ENCODE measurements at regions not wholly inside any gene's neighbourhood (a gene's known extent, or its start where the extent isn't known, plus 50 kb on each side); places are given as distances from the start of the nearest gene placed in this dataset.

- Histone ChIP-seq H3K79me1 (ENCODE audit: low read length) (no peaks in the 10 kb centered on the region), H3K14ac (ENCODE audit: low read length) (no peak overlapping the region), H3K23ac (ENCODE audit: low read length) (no peak overlapping the region), H2BK12ac (ENCODE audit: low read length) (no peak overlapping the region), H2AFZ (ENCODE audit: insufficient read depth, low read length, poor library complexity) (no peak overlapping the region), H2BK5ac (ENCODE audit: low read depth, low read length, poor library complexity) (no peak overlapping the region), H3K9ac (ENCODE audit: low read length) (no peak overlapping the region), H4K8ac (ENCODE audit: low read depth, low read length) (no peak overlapping the region), H2BK120ac (ENCODE audit: insufficient read depth, low read length, poor library complexity) (no peak overlapping the region), H3K36me3 (ENCODE audit: control insufficient read depth in 1 of 2, insufficient read depth in 2 of 2, low read length in 2 of 2) (no peaks in the 10 kb centered on the region), H2AK5ac (ENCODE audit: low read length) (no peak overlapping the region), H3K4me1 (ENCODE audit: control insufficient read depth in 1 of 2, insufficient read depth in 2 of 2, low read length in 2 of 2) (no peaks in the 10 kb centered on the region), H3K9me3 (ENCODE audit: insufficient read depth, low read depth, low read length) (no peaks in the 10 kb centered on the region), H4K12ac (ENCODE audit: low read depth, low read length) (no peak overlapping the region), H3K4ac (ENCODE audit: low read depth, low read length) (no peak overlapping the region), H3K4me3 (ENCODE audit: low read depth, low read length) (no peak overlapping the region), H3K27me3 (ENCODE audit: insufficient read depth, low read length) (no peaks in the 10 kb centered on the region), H3K27ac (ENCODE audit: low read depth, low read length) (no peak overlapping the region), H3K4me2 (ENCODE audit: low read length) (no peak overlapping the region), H3K79me2 (ENCODE audit: control insufficient read depth, insufficient read depth, low read length, poor library complexity) (no peaks in the 10 kb centered on the region), H3K18ac (ENCODE audit: low read length) (no peak overlapping the region), H4K91ac (ENCODE audit: low read depth, low read length) (no peak overlapping the region)
- no CpG with 5 or more reads among the region's 3 CpGs for WGBS (ENCODE audit: extremely low coverage, insufficient coverage, insufficient read length)
- DNase-seq, result no peak
Observed at GRCh38 chr4:157896726-157897125, 276.1 kb downstream of the GASK1B start.

GRCh38 chr4:157895205-157895604, 277.6 kb downstream of the GASK1B start:
- H3K4ac ChIP-seq (ENCODE audit: low read depth, low read length), result no peak overlapping the region
- no peak overlapping the region for H4K12ac ChIP-seq (ENCODE audit: low read depth, low read length)
- no peak overlapping the region for H4K91ac ChIP-seq (ENCODE audit: low read depth, low read length)
- H3K27me3 ChIP-seq (ENCODE audit: insufficient read depth, low read length), result no peaks in the 10 kb centered on the region
- no peak overlapping the region for H3K23ac ChIP-seq (ENCODE audit: low read length)
- H3K4me1 ChIP-seq (ENCODE audit: control insufficient read depth in 1 of 2, insufficient read depth in 2 of 2, low read length in 2 of 2), result no peaks in the 10 kb centered on the region
- H3K18ac ChIP-seq (ENCODE audit: low read length), result no peak overlapping the region
- H2BK120ac ChIP-seq (ENCODE audit: insufficient read depth, low read length, poor library complexity), result no peak overlapping the region
- no peak overlapping the region for H3K4me2 ChIP-seq (ENCODE audit: low read length)
- no peak overlapping the region for H4K8ac ChIP-seq (ENCODE audit: low read depth, low read length)
- H3K27ac ChIP-seq (ENCODE audit: low read depth, low read length), result no peak overlapping the region
- no peaks in the 10 kb centered on the region for H3K79me2 ChIP-seq (ENCODE audit: control insufficient read depth, insufficient read depth, low read length, poor library complexity)
- no peaks in the 10 kb centered on the region for H3K36me3 ChIP-seq (ENCODE audit: control insufficient read depth in 1 of 2, insufficient read depth in 2 of 2, low read length in 2 of 2)
- no peak overlapping the region for H2BK5ac ChIP-seq (ENCODE audit: low read depth, low read length, poor library complexity)
- H2AK5ac ChIP-seq (ENCODE audit: low read length), result no peak overlapping the region
- DNase-seq, result no peak
- no peak overlapping the region for H3K14ac ChIP-seq (ENCODE audit: low read length)
- no peaks in the 10 kb centered on the region for H3K79me1 ChIP-seq (ENCODE audit: low read length)
- H2AFZ ChIP-seq (ENCODE audit: insufficient read depth, low read length, poor library complexity), result no peak overlapping the region
- H3K4me3 ChIP-seq (ENCODE audit: low read depth, low read length), result no peak overlapping the region
- no peak overlapping the region for H3K9ac ChIP-seq (ENCODE audit: low read length)
- no peaks in the 10 kb centered on the region for H3K9me3 ChIP-seq (ENCODE audit: insufficient read depth, low read depth, low read length)
- WGBS (ENCODE audit: extremely low coverage, insufficient coverage, insufficient read length), result no CpG with 5 or more reads among the region's 4 CpGs
- no peak overlapping the region for H2BK12ac ChIP-seq (ENCODE audit: low read length)

- Histone ChIP-seq H2BK12ac (ENCODE audit: low read length) (no peak overlapping the region), H3K23ac (ENCODE audit: low read length) (no peak overlapping the region), H3K27ac (ENCODE audit: low read depth, low read length) (no peak overlapping the region), H3K36me3 (ENCODE audit: control insufficient read depth in 1 of 2, insufficient read depth in 2 of 2, low read length in 2 of 2) (no peaks in the 10 kb centered on the region), H3K27me3 (ENCODE audit: insufficient read depth, low read length) (no peaks in the 10 kb centered on the region), H3K79me1 (ENCODE audit: low read length) (no peaks in the 10 kb centered on the region), H4K91ac (ENCODE audit: low read depth, low read length) (no peak overlapping the region), H3K4ac (ENCODE audit: low read depth, low read length) (no peak overlapping the region), H3K14ac (ENCODE audit: low read length) (no peak overlapping the region), H4K12ac (ENCODE audit: low read depth, low read length) (no peak overlapping the region), H2BK120ac (ENCODE audit: insufficient read depth, low read length, poor library complexity) (no peak overlapping the region), H3K9me3 (ENCODE audit: insufficient read depth, low read depth, low read length) (no peaks in the 10 kb centered on the region), H4K8ac (ENCODE audit: low read depth, low read length) (no peak overlapping the region), H2AK5ac (ENCODE audit: low read length) (no peak overlapping the region), H3K4me1 (ENCODE audit: control insufficient read depth in 1 of 2, insufficient read depth in 2 of 2, low read length in 2 of 2) (no peaks in the 10 kb centered on the region), H3K4me3 (ENCODE audit: low read depth, low read length) (no peak overlapping the region), H3K9ac (ENCODE audit: low read length) (no peak overlapping the region), H3K18ac (ENCODE audit: low read length) (no peak overlapping the region), H2BK5ac (ENCODE audit: low read depth, low read length, poor library complexity) (no peak overlapping the region), H2AFZ (ENCODE audit: insufficient read depth, low read length, poor library complexity) (no peak overlapping the region), H3K79me2 (ENCODE audit: control insufficient read depth, insufficient read depth, low read length, poor library complexity) (no peaks in the 10 kb centered on the region), H3K4me2 (ENCODE audit: low read length) (no peak overlapping the region)
- no peak for DNase-seq
- no CpG with 5 or more reads among the region's 2 CpGs for WGBS (ENCODE audit: extremely low coverage, insufficient coverage, insufficient read length)
Observed at GRCh38 chr4:157889788-157890187, 283.0 kb downstream of the GASK1B start.

GRCh38 chr4:157888281-157888680, 284.5 kb downstream of the GASK1B start:
- DNase-seq, result no peak
- H3K27ac ChIP-seq (ENCODE audit: low read depth, low read length), result no peak overlapping the region

More at GRCh38 chr4:157888281-157888680, 284.5 kb downstream of the GASK1B start:
- Histone ChIP-seq H2AK5ac (ENCODE audit: low read length) (no peak overlapping the region), H2BK120ac (ENCODE audit: insufficient read depth, low read length, poor library complexity) (no peak overlapping the region), H4K91ac (ENCODE audit: low read depth, low read length) (no peak overlapping the region), H3K36me3 (ENCODE audit: control insufficient read depth in 1 of 2, insufficient read depth in 2 of 2, low read length in 2 of 2) (no peaks in the 10 kb centered on the region), H3K14ac (ENCODE audit: low read length) (no peak overlapping the region), H3K18ac (ENCODE audit: low read length) (no peak overlapping the region), H2BK12ac (ENCODE audit: low read length) (no peak overlapping the region), H2BK5ac (ENCODE audit: low read depth, low read length, poor library complexity) (no peak overlapping the region), H3K79me1 (ENCODE audit: low read length) (no peaks in the 10 kb centered on the region), H3K4me3 (ENCODE audit: low read depth, low read length) (no peak overlapping the region), H3K4ac (ENCODE audit: low read depth, low read length) (no peak overlapping the region), H3K4me1 (ENCODE audit: control insufficient read depth in 1 of 2, insufficient read depth in 2 of 2, low read length in 2 of 2) (no peaks in the 10 kb centered on the region), H3K79me2 (ENCODE audit: control insufficient read depth, insufficient read depth, low read length, poor library complexity) (no peaks in the 10 kb centered on the region), H3K27me3 (ENCODE audit: insufficient read depth, low read length) (no peaks in the 10 kb centered on the region), H3K9ac (ENCODE audit: low read length) (no peak overlapping the region), H4K8ac (ENCODE audit: low read depth, low read length) (no peak overlapping the region), H4K12ac (ENCODE audit: low read depth, low read length) (no peak overlapping the region), H3K23ac (ENCODE audit: low read length) (no peak overlapping the region), H3K9me3 (ENCODE audit: insufficient read depth, low read depth, low read length) (no peaks in the 10 kb centered on the region), H3K4me2 (ENCODE audit: low read length) (no peak overlapping the region), H2AFZ (ENCODE audit: insufficient read depth, low read length, poor library complexity) (no peak overlapping the region)
- no CpG with 5 or more reads among the region's 4 CpGs for WGBS (ENCODE audit: extremely low coverage, insufficient coverage, insufficient read length)

All from trophoblast cell (in vitro differentiated cells and primary cell).